GM12873 (cell line): ENCODE measurements at regions not wholly inside any gene's neighbourhood (a gene's known extent, or its start where the extent isn't known, plus 50 kb on each side); places are given as distances from the start of the nearest gene placed in this dataset.

Source experiments
- CTCF ChIP-seq: IDR thresholded peaks from 2 replicates; pipeline ENCODE4 v1.5.1; 2012; ENCODE audit warnings: low read depth, mild to moderate bottlenecking, moderate library complexity, low read length, control low read depth; ENCODE audit not compliant: insufficient read depth; ENCODE audit errors: missing control alignments

DNA sequence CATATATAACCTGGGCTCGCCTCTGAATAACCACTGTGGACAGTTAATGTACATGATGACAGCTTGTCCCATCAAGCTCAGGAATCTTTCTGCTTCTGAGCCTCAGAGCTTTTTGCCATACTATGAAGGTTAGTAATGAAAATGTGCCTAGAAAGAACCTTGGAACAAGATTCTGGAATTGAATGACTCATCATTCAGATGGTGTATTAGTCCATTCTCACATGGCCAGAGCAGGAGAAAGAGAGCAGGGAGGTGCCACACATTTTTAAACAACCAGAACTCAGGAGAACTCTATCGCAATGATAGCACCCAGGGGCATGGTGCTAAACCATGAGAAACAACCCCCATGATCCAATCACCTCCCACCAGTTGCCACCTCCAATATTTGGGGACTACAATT is 542.1 kb downstream of the PRR16 start:
- no peak for TF ChIP-seq CTCF

DNA sequence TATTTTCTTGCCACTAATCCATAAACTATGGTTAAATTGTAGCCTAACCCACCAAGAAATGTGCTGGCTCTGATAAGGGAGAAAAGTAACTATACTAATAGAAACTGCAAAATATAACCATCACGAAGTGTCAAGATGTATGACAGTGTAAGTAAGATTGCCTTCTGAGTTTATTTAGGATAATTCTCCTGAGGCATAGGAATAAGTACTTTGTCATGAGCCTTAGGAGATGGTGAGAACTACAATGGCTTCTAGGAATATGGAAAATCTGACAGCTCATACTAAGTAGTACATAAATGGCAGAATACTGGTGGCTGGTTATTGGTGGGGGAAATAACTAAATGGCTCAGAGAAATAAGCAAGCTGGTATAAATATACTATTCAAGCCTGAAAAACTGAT is 543.9 kb downstream of the PRR16 start:
- TF ChIP-seq CTCF = no peak

DNA sequence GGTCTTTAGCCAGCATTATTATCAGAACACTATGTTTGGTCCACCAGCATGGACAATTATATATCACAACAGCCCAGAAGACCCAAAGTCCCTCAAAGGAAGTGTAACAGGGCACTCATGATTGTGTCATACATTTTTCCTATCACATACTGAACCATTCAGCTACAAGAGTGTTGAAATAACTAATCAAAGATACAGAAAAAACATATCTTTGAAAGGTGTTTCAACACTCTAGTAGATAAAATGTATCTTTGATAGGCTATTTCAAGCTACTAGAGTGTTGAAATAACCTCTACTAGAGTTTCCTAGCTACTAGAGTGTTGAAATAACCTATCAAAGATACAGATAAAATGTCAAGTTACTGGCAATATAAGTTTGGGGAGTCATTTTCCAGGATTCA is 545.0 kb downstream of the PRR16 start:
- no peak for TF ChIP-seq CTCF

- no peak for TF ChIP-seq CTCF
Observed at GRCh38 chr5:121018004-121018403, 553.9 kb downstream of the PRR16 start.

DNA sequence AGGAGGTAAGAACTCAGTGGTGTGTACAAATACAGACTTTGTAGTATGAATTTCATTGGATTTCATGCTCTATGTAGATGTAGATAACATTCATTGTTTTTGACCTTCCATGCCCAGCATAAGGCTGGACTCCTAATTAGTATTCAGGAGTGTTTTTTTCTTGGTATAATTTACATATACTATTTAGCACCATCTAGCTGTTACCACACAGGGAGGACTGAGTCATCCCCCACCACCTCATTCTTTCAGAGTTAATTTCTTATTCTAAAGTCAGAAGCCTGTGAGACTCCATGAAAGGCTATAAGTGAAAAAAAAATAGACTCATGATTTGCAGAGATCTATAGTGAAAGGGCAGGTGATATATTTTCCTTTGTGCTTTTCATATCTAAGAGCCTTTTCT is 555.0 kb downstream of the PRR16 start:
- TF ChIP-seq CTCF = no peak

DNA sequence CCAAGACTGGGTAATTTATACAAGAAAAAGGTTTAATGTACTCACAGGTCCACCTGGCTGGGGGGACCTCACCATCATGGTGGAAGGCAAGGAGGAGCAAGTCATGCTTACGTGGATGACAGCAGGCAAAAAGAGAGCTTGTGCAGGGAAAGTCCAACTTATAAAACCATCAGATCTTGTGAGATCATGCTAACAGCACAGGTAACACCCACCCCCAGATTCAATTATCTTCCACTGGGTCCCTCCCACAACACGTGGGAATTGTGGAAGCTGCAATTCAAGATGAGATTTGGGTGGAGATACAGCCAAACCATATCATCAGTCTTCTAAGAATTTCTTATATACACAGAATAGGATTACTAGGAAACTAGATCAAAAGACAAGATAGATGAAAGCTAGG is 555.6 kb downstream of the PRR16 start:
- TF ChIP-seq CTCF = no peak

GRCh38 chr5:121021681-121022080 is 557.6 kb downstream of the PRR16 start:
- no peak for TF ChIP-seq CTCF
